ENCODE measurements at regions not wholly inside any gene's neighbourhood (a gene's known extent, or its start where the extent isn't known, plus 50 kb on each side); places are given as distances from the start of the nearest gene placed in this dataset.
A peak's percentile ranks its signal among the peaks of the same experiment; 100 is the strongest.
"Not testable (repeated sequence)": the region's sequence is repeated elsewhere in the genome, so short reads cannot be mapped to it uniquely, and the experiment has no call there.

DNA sequence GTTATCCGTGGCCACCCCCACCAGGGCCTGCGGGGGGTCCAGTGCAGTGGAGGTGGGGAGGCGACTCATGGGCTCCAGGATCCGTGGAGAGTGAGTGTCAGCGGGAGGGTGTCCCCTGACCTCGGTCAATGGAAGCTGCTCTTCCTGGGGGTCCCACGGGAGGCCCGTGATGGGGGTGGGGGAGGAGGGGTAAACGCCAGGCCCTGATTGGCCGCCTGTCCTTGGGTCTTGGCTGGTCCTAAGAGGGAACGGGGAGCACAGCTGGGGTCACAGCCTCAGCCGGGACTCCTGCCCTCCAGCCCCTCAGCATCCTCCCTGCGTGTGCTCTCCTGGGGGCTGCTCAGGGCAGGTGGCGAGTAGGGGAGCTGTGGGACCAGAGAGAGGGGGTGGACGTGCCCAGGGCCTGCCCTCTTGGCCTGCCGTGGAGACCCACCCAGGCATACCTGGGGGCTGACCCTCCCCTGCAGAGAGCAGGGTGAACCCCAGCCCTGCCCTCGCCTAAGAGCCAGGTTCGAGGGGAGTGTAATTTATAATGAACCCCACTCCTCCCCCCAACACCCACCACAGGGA, 184.6 kb downstream of the GOLGA6L6 start:
- H3K79me2 ChIP-seq (ENCODE audit: insufficient read depth, low read length): no peaks in the 10 kb centered on the region
- TF ChIP-seq, protein P1, sequence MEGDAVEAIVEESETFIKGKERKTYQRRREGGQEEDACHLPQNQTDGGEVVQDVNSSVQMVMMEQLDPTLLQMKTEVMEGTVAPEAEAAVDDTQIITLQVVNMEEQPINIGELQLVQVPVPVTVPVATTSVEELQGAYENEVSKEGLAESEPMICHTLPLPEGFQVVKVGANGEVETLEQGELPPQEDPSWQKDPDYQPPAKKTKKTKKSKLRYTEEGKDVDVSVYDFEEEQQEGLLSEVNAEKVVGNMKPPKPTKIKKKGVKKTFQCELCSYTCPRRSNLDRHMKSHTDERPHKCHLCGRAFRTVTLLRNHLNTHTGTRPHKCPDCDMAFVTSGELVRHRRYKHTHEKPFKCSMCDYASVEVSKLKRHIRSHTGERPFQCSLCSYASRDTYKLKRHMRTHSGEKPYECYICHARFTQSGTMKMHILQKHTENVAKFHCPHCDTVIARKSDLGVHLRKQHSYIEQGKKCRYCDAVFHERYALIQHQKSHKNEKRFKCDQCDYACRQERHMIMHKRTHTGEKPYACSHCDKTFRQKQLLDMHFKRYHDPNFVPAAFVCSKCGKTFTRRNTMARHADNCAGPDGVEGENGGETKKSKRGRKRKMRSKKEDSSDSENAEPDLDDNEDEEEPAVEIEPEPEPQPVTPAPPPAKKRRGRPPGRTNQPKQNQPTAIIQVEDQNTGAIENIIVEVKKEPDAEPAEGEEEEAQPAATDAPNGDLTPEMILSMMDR (IDR thresholded peaks at IDR 0.05; ENCODE audit: extremely low read depth, low read depth, low read length): no peak
- H3K4me1 ChIP-seq (ENCODE audit: insufficient read depth, low read length): no peaks in the 10 kb centered on the region
- peaks cover 21% of the 10 kb centered on the region for H3K9me3 ChIP-seq (ENCODE audit: low read depth, low read length)
- H3K4me3 ChIP-seq (ENCODE audit: insufficient read depth, low read length): no peak overlapping the region
- H4K20me1 ChIP-seq (ENCODE audit: insufficient read depth, low read length): no peaks in the 10 kb centered on the region
- peak; percentile 88 for DNase-seq (ENCODE audit: insufficient read length, low spot score, missing footprints)
- H3K27ac ChIP-seq (ENCODE audit: low read depth, low read length): no peak overlapping the region
- H2AFZ ChIP-seq (ENCODE audit: low read length): no peak overlapping the region
- no peaks in the 10 kb centered on the region for H3K36me3 ChIP-seq (ENCODE audit: insufficient read depth, low read length)
- H3K27me3 ChIP-seq (ENCODE audit: insufficient read depth, low read length): no peaks in the 10 kb centered on the region
- no peak overlapping the region for H3K4me2 ChIP-seq (ENCODE audit: insufficient read depth, low read length)

DNA sequence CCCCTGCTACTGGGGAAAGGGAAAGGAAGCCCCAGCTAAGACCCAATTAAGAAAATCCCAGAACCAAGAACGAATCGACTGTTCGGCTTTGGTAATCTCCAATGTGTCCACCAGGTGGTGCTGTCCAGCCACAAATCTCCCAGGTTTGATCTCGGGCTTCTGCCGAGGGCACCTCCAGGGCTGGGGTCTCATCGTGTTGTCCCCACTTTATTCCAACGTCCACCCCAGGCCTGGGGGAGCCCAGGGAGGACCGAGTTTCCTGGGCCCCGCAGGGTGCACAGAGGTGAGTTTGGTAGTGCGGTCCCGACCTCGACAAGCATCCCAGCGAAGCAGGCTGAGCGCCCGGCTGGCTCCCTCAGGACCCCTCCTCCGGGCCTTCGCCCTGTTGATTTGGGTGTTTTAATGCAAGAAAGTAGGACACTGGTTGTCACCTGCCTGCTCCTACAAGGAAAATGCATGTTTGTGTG, 185.1 kb downstream of the GOLGA6L6 start:
- no peak overlapping the region for H2AFZ ChIP-seq (ENCODE audit: low read length)
- no peak overlapping the region for H3K4me3 ChIP-seq (ENCODE audit: insufficient read depth, low read length)
- no peak overlapping the region for H3K27ac ChIP-seq (ENCODE audit: low read depth, low read length)
- no peaks in the 10 kb centered on the region for H3K4me1 ChIP-seq (ENCODE audit: insufficient read depth, low read length)
- TF ChIP-seq, protein P1 (IDR thresholded peaks at IDR 0.05; ENCODE audit: extremely low read depth, low read depth, low read length): peak; percentile 57
- peaks cover 21% of the 10 kb centered on the region for H3K9me3 ChIP-seq (ENCODE audit: low read depth, low read length)
- H3K4me2 ChIP-seq (ENCODE audit: insufficient read depth, low read length): no peak overlapping the region
- peak; percentile 95 for DNase-seq (ENCODE audit: insufficient read length, low spot score, missing footprints)
- no peaks in the 10 kb centered on the region for H3K79me2 ChIP-seq (ENCODE audit: insufficient read depth, low read length)
- H4K20me1 ChIP-seq (ENCODE audit: insufficient read depth, low read length): no peaks in the 10 kb centered on the region
- no peaks in the 10 kb centered on the region for H3K36me3 ChIP-seq (ENCODE audit: insufficient read depth, low read length)
- no peaks in the 10 kb centered on the region for H3K27me3 ChIP-seq (ENCODE audit: insufficient read depth, low read length)

DNA sequence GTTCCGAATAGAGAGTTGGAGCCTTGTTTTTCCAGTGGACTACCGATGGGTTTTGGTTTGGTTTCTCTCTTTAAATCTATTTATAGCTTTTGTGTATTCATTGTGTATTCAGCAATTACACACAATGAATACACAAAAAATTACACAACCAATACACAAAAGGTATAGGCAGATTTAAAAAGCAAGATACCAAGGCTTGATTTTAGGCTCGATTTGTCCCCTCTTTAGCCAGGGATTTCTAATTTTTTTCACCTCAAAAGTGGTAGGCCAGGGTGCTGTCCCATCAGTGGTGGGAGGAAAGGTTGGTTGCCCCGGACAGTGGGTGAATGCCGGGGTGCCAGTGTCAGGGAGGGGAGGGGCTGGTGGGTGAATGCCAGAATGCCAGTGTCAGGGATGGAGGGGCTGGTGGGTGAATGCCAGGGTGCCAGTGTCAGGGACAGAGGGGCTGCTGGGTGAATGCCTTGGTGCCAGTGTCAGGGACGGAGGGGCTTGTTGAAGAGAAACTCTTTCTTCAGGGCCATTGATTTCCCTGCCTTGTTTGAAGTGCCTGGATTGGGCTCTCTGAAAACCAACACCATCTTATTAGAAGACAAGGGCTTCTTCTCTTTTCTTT, 186.2 kb downstream of the GOLGA6L6 start:
- Histone ChIP-seq H3K27me3 (ENCODE audit: insufficient read depth, low read length) (no peaks in the 10 kb centered on the region), H3K79me2 (ENCODE audit: insufficient read depth, low read length) (no peaks in the 10 kb centered on the region), H4K20me1 (ENCODE audit: insufficient read depth, low read length) (no peaks in the 10 kb centered on the region), H3K4me3 (ENCODE audit: insufficient read depth, low read length) (no peak overlapping the region), H3K27ac (ENCODE audit: low read depth, low read length) (no peak overlapping the region), H3K4me1 (ENCODE audit: insufficient read depth, low read length) (no peaks in the 10 kb centered on the region), H3K9me3 (ENCODE audit: low read depth, low read length) (peaks cover 16% of the 10 kb centered on the region), H3K36me3 (ENCODE audit: insufficient read depth, low read length) (no peaks in the 10 kb centered on the region), H2AFZ (ENCODE audit: low read length) (no peak overlapping the region), H3K4me2 (ENCODE audit: insufficient read depth, low read length) (no peak overlapping the region)
- TF ChIP-seq, protein P1 (IDR thresholded peaks at IDR 0.05; ENCODE audit: extremely low read depth, low read depth, low read length): no peak
- peak; percentile 87 for DNase-seq (ENCODE audit: insufficient read length, low spot score, missing footprints)

DNA sequence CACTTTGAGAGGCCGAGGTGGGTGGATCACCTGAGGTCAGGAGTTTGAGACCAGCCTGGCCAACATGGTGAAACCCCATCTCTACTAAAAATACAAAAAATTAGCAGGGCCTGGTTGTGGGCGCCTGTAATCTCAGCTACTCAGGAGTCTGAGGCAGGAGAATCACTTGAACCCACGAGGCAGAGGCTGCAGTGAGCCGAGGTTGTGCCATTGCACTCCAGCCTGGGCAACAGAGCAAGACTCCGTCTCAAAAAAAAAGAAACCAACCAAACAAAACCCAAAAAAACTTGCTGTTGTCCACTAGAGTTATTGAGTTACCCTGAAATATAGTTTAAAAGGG, 186.7 kb downstream of the GOLGA6L6 start:
- H3K36me3 ChIP-seq (ENCODE audit: insufficient read depth, low read length); H3K4me1 ChIP-seq (ENCODE audit: insufficient read depth, low read length); H3K27ac ChIP-seq (ENCODE audit: low read depth, low read length); H3K4me3 ChIP-seq (ENCODE audit: insufficient read depth, low read length); H2AFZ ChIP-seq (ENCODE audit: low read length); DNase-seq (ENCODE audit: insufficient read length, low spot score, missing footprints); H3K79me2 ChIP-seq (ENCODE audit: insufficient read depth, low read length); H3K4me2 ChIP-seq (ENCODE audit: insufficient read depth, low read length); H3K27me3 ChIP-seq (ENCODE audit: insufficient read depth, low read length); H4K20me1 ChIP-seq (ENCODE audit: insufficient read depth, low read length): not testable (repeated sequence)
- H3K9me3 ChIP-seq (ENCODE audit: low read depth, low read length): peaks cover 16% of the 10 kb centered on the region
